ENCODE measurements at regions not wholly inside any gene's neighbourhood (a gene's known extent, or its start where the extent isn't known, plus 50 kb on each side); places are given as distances from the start of the nearest gene placed in this dataset.
"Not testable (repeated sequence)": the region's sequence is repeated elsewhere in the genome, so short reads cannot be mapped to it uniquely, and the experiment has no call there.

DNA sequence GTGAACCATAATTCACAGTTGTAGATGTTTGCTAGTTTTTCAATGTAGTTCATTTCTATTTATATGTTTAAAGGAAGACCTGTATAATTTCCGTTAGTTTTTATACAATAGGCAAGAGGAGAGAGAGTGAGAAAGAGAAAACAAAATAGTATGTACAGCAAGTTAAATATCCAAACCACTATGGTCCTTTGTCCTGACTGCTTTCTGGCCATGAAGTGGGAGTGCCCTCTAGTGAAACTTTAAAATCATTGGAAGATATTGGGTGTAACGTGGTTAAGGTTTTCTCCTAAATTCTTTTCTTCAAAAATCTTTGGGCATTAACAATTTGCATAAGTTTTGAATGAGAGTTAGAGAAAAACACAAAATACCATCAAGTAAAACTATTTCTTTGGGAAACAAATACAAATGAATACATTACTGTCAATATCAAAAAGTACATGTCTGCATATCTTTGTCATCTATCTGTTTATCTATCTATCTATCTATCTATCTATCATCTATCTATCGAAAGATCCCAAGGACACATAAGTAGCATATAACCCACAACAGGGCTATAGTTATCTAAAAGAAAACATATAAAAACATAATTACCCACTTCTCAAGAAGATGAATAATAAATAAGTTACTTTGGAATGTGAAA lies 534.6 kb upstream of the ATP11B start:
- no peak for DNase-seq (ENCODE audit: low read depth)

DNA sequence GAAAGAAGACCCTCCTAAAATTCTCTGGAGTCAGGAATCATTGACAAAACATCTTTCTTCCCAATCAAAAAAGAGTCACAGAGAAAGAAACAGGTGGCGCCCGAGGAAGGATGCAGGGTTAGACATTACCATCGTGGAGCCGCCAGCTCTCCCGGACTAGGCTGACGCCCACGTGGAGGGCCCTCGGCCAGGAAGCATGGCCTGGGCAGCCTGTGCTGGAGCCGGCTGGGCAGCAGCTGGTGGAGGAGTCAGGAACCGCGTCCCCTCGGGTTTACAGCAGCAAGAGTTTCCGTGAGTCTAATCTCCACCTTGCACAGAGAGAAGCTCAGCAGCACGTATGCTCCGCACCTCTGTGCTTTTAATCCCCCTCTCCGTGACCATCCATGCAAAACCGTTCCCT lies 533.7 kb upstream of the ATP11B start:
- no peak for DNase-seq (ENCODE audit: low read depth)

DNA sequence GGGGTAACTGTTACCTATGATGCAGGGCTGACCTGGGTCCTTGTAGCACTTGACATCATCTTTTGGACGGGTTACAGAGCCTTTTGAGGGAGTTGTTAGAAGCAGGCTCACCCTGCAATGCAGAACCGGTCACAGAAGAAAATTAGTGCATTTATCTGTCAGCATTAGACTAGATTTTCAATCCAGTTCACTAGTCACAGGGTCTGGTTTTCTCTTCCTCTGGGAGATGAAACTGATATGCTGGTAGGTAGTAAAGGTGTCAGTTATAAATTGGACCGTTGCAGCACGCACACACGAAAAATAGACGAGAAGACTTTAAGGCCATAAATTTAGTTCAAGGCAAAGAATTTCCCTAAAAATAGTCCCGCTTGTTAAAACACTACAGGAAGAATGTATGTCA lies 532.3 kb upstream of the ATP11B start:
- DNase-seq (ENCODE audit: low read depth) = no peak

DNA sequence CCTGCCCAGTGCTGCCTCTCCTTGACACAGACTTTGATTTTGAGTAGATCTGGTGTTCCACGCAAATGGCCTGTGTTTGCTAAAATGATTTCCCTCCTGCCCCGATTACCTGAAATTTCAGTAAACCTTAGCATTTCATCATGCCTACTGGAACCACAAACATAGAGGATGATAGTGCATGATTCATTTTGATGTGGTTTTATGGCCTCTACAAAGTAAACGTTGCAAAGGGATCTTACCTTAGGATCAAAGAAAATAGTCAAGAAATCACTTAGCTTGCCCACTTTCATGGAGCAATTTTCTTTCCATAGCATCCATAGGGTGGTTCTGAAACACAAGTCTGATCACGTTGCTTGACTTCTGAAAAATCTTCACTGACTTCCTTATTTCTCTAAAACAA lies 524.6 kb upstream of the ATP11B start:
- no peak for DNase-seq (ENCODE audit: low read depth)

DNA sequence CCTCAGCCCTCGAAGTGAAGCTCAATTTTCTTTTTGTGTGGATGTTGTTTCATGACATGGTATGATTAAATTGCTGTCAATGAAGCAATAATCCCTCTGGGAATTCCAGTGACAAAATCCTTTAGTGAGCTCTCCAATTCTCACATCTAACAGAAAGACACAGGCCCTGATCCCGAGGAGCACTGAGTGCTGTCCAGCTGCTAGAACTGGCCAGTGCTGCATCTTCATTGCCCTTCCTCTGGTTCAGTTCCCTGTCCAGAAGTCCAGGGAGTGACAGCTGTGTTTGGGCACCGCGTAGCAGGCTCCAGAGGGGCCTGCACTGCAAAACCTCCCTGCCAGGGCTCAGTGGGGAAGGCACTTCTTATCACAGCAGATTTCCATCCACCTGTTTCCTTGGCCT lies 516.8 kb upstream of the ATP11B start:
- no peak for DNase-seq (ENCODE audit: low read depth)

DNA sequence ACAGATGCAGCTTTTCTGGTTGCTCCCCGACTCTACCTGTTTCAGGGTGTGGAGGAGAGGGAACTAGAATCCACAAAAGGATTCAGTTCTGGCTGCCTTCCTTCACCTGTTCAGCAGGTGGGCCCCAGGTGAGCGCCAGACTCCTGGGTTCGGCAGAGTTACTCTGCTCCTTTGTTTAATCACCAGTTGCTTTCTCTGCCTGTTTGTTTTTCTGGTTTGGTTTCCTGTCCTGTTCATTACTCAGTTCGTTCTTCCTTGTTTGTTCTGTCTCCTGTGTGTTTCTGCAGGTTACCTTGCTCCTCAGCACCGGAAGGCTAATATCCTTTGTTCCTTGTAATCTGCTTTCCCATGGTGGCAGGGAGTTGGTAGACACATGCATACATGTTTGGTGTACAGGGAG lies 508.5 kb upstream of the ATP11B start:
- no peak for DNase-seq (ENCODE audit: low read depth)

DNA sequence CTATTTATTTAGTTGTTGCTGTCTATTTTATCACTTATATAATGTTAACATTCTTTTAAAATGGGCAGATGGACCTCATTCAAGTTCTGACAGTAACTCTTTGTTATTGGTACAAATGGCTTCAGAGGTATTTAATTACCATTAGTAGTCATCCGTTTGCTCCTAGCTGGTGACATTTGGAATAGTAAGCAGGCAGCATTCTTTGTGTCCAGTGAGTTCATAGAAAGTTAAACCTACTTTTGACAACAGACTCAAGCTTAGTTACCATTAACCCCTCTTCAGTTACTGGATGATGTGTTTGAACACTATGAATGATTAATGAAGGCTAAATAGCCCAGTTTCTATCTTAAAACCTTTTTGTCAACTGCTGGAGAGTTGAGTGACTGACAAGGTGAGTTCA lies 500.7 kb upstream of the ATP11B start:
- DNase-seq (ENCODE audit: low read depth) = no peak

DNA sequence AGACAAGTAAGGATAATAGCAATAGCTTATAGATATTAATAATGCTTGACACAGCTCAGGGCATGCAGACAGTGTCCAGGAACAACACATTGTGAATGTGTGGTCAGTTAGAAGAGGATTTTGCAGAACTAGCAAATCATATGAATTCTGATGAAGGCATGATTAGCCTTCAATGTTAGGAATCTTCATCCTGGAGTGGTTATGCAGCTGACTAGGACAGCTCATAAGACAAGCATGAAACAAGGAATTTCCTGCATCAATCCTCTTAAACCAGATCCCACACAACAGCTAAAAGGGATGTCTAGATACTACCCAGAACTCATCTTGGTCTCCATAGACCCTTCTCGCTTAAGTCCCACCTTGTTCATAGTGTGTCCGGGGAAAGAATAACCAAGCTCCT lies 499.0 kb upstream of the ATP11B start:
- no peak for DNase-seq (ENCODE audit: low read depth)

DNA sequence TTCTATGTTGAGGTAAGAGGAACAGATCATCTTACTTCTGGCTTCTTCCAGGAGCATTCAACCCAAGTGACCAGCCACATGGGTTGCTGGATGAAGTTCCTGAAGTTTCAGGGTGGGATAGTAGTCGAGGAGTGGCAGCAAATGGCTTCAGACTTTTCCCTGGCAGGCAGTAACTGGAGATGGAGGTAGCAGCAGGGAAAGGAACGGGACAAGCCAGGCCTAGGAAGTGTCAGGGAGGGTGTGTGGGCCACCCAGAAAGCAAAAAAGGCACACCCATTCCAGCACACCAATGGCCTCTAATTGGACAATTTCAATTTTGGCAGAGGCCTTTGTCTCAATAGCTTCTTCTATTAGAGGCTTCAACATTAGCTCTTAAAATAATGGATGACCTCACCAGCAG lies 498.6 kb upstream of the ATP11B start:
- DNase-seq (ENCODE audit: low read depth) = no peak

DNA sequence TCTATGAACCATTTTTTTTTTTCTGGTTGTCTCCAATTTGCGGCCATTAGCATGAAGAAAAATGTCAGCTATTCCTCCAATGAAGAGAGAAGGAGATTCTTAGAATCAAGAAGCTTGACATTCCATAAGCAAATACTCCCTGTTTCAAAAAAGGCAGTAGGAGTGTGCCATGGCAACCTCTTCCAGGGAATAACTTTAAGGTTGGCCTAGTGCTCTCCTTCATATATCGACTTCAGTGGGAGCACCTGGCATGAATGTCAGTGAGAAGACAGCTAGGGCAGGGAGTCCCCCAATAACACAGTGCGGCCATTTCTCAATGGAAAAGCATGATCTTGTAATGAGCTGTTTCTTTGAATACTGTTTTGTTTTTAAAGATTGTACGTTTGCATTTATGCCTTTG lies 493.0 kb upstream of the ATP11B start:
- DNase-seq (ENCODE audit: low read depth) = no peak

DNA sequence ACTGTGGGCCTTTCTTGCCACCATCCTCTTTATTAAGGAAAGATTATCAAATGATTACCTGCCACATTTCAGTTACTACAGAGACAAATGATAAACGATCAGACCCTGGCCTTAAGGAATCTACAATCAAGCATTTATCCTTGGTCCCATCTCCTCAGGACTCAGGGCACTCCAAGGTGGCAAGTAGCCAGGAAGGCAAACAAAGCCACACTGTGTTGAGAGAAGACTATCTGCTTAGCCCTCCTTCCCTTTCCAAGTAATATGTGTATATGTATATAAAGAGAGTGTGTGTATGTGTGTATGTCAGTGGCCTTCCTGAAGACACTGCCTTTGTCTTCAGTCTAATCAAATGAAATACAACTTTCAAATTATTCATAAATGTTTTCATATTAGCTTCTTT lies 490.1 kb upstream of the ATP11B start:
- DNase-seq (ENCODE audit: low read depth) = no peak

DNA sequence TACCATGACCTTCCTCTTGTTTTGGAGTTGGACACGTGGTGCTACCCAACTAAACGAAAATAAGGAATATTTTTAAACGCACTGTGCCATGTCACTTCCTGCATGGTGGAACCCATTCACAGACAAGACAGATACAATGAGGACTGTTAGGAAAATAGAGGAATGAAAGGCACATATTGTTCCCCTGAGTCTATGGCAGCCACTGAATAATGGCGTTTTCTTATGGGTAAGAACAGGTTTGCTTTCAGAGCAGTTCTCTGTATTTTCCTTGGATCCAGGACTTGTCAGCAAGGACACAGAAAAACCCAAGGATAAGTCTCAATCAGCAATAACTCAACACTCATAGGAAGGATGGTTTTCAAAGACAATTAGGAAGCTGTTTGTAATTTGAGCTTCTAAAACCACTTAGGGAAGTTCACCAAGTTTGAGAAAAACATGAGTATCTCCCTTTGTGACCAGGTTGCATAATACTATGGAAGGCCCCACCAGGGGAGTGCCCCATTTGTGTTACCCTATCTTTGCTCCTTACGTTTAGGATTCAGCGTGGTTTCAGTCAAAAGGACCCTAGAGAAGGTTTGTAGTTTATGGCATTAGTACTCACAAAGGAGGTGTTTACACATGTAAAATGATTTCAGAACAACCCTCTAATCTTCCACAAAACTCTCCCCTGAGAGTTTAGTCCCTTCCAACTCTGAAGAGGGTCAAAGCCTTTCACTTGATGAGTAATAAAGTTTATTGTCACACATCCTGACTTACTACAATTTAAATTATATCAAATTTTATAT lies 487.2 kb upstream of the ATP11B start:
- DNase-seq (ENCODE audit: low read depth) = no peak

DNA sequence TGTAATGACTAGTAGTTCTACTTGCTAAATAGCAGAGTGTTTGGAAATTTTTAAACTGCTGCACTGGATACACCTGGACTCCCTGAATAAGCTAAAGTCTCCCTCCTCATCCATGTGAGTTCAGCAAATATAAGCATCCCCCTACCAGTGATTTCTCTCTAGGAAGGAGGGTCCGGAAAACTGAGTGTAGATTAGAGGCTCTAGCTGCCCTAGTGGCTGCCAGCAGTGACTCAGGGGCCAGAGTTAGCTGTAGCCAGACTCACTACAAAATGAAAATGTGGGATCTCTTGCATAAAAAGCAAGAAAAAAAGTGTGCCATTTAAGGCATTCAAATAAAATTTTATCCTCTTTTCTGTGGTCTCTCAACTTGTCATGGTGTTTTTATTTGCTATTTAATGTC lies 485.0 kb upstream of the ATP11B start:
- DNase-seq (ENCODE audit: low read depth) = no peak

DNA sequence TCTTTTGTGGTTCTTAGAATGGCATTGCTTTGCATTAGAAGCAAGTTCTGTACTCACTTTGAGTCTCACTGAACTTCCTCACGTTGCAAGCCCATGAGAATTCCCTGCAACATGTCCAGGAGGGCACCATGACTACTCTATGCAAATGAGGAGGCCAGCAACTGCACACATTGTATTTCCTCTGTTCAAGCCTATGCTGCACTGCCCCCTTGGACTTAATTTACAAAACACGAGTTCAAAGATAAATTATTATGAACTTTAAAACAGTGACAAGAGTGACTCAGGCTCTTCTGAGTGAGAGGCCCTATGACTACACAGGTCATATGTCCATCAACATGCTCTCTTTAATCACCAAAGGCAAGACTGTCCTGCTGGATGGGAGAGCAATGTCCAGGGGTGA lies 484.2 kb upstream of the ATP11B start:
- DNase-seq (ENCODE audit: low read depth) = no peak

DNA sequence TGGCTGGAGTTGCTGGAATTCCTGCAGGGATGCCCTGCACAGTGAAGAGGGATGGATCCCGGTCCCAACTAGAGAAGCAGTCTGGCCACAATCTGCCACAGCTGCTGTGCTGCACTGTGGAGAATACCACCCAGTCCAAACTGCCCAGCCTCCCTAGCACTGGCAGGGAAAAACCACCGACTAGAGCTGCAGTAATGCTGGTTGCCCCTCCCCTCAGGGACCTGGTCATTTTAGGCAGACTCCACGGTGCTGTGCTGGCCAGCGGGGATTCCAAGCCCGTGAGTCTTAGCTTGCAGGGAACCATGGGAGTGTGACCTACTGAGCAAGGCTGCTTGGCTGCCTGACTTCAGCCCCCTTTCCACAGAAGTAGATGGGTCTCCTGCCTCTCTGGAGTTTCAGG lies 478.0 kb upstream of the ATP11B start:
- DNase-seq (ENCODE audit: low read depth) = no peak

DNA sequence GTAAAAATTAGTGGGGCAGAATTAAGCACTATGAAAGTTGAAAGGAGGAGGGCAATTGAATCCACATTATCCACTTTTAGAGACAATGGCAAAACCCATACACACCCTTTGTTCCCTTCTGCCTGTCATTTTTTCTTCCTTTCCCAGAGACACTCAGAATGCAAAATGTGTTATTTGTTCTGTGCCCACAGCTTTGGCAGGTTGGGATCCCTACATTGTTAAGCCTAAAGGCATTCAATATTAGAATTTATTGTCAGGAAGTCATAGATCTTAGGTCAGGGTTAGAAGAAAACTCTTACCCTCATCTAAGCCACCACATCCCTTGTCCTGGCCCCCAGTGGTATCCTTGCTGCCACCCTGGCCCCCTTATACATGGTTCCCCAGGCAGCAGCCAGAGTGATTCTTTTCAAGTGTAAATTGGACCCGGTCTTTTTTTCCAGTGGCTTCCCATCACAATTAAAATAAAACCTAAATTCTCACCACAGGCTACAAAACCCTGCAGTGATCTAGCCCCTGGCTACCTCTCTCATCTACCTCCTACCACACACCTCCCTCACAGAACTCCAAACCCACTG lies 470.1 kb upstream of the ATP11B start:
- DNase-seq (ENCODE audit: low read depth) = no peak

DNA sequence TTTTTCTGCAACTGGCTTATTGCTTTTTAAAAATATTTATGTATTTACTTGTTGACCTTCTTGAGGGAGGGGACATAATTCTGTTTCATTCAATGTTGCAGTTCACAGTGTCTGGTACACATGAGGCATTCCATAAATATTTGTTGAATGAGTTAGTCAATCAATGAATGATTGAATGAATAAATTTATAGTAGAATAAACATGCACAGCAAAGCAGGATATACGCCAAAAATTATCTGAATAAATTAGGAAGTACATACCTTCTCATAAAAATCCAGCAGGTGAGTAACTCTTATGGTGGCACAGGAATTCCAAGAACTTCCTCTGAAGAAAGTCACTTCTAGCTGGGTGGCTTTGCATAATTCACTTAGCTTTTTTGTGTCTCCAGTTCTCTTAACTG lies 469.4 kb upstream of the ATP11B start:
- no peak for DNase-seq (ENCODE audit: low read depth)

DNA sequence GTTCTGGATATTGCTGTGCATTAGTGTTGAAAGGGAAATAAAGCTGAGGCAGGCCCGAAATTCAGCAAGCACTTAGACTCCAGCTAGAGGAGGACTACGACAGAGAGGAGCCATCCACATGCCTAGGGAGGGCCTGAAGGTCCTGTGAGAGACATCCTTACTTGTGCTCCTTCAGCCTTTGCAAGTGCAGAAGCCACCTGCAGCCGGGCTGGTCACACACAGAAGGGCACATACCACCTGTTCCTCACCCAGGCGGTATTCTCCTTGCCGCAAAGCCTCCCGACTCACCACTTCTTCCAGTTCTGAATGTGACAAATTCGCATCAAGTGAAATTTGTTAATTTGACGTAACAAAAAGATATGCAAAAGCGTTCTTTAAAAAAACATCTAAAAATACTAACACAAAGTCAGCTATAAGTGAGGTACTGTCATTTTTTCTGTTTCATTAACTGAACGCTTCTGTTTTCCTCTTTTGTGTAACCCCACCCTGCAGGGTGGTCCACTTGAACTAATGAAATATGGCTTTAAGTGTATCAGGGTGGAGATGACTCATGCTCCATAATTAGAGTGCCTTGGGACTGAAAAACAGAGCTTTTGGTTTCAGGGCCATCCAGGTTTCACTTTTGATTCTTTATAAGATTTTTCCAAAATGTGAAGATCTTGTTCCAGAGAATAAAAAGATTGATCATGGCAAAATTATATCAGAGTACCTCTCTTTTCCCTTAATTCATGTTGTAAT lies 467.9 kb upstream of the ATP11B start:
- DNase-seq (ENCODE audit: low read depth) = no peak

DNA sequence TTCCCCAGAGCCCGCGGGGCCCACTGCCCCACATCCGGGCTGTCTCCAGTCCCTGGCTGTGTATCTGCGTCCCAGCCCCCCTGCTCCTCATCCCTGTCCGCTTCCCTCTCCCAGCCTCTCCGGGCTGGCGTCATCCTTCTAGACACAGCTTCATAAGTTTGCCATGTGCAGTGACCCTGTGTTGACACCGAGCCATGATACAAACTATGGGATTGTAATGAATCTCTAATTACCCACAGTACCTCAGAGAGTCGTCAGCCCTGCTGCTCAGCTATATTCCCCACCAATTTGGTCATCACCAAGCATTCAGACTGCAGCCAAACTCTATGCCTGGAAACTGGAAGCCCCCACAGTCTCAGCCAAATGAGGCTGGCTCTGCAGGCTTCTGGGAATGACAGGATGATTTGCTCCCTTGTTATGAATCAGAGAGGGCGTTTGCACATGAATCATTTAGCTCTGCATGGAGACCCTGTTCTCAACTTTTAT lies 466.1 kb upstream of the ATP11B start:
- DNase-seq (ENCODE audit: low read depth) = no peak

DNA sequence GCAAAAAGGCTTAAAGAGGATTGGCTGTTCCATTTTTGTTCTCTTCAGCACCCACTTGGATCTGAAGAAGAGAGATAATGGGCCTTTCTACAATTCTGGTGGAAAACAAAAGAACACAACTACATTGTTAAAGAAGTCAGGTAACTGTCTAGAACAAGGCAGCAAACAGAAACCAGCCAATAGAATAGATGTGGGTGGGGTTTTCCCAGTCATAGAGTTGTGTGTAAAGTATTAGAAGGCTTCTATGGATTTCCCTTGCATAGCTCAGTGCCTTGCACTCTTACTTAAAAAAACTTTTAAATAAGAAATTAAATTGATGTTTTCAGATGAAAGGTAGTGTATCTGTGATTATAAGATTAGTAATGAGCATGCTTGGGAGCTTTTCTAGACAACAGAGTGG lies 462.7 kb upstream of the ATP11B start:
- no peak for DNase-seq (ENCODE audit: low read depth)

DNA sequence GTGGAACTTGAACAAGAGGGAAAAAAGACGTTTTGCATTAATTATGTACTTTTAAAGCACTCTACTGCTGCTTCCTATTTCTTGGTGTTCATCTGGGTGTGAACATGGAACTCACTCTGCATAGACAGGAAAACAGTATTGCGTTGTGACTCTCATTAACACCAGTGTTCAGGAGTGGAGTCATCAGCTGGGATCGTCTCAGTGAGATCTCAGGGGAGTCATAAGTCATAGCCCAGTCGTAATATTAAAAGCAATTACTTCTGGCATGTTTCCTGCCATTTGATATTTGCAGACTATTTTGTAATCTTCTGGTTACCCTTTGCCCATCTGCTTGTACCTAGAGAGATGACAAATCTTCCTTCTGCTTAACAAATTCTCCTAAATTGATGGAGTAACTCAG lies 462.0 kb upstream of the ATP11B start:
- no peak for DNase-seq (ENCODE audit: low read depth)

DNA sequence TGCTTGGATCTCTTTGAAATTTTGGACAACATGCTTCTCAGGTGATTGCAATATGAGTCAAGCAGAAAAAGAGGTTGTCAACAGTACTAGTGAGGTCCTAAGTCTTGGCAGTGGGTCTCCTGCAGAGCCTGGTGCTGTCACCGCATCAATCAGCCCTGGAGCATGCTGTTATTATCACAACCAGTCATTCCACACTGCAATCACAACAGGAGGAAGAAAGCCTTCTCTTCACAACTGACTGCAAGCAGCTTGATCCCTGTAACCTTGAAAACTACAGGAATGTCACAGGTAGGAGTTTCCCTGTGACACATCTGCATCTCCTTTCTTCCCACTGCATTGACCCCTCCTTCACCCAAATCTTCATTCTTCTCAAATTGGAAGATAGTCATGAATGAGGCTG lies 451.1 kb upstream of the ATP11B start:
- no peak for DNase-seq (ENCODE audit: low read depth)

DNA sequence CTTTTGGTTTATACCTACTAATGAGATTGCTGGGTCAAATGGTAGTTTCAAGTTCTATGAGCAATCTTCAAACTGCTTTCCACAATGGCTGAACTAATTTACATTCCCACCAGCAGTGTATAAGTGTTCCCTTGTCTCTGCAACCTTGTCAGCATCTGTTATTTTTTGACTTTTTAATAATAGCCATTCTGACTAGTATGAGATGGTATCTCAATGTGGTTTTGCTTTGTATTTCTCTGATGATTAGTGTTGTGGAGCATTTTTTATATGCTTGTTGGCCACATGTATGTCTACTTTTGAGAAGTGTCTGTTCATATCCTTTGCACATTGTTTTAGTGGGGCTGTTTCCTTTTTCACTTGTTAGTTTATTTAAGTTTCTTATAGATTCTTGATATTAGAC lies 449.3 kb upstream of the ATP11B start:
- not testable (repeated sequence) for DNase-seq (ENCODE audit: low read depth)
